H1 (cell line): ENCODE measurements at regions not wholly inside any gene's neighbourhood (a gene's known extent, or its start where the extent isn't known, plus 50 kb on each side); places are given as distances from the start of the nearest gene placed in this dataset.

Experiments
- BRCA1 ChIP-seq: IDR thresholded peaks from 2 replicates; pipeline ENCODE4 v1.6.1; 2012; ENCODE audit warnings: low read depth, low read length, improper control_type of control experiment
- MAFK ChIP-seq: IDR thresholded peaks from 2 replicates; pipeline ENCODE4 v1.6.1; 2012; ENCODE audit warnings: low read depth, mild to moderate bottlenecking, improper control_type of control experiment, low read length
- RXRA ChIP-seq: IDR thresholded peaks from 2 replicates; pipeline ENCODE4 v1.6.1; 2011; ENCODE audit warnings: low read depth, mild to moderate bottlenecking, low read length, moderate library complexity; ENCODE audit not compliant: insufficient read depth
- TAF1 ChIP-seq: IDR thresholded peaks from 2 replicates; pipeline ENCODE4 v1.6.1; 2011; ENCODE audit warnings: mild to moderate bottlenecking, low read depth, low read length

GRCh38 chr16:17629936-17630335 is 159.2 kb upstream of the XYLT1 start (continued):
- TF ChIP-seq RXRA = no peak
- TF ChIP-seq MAFK = no peak
- no peak for TF ChIP-seq TAF1
- no peak for TF ChIP-seq BRCA1
- TF ChIP-seq, all 59 proteins: peak for 0
